ENCODE measurements at regions not wholly inside any gene's neighbourhood (a gene's known extent, or its start where the extent isn't known, plus 50 kb on each side); places are given as distances from the start of the nearest gene placed in this dataset.

- no peak for DNase-seq (ENCODE audit: low read depth)
Observed at GRCh38 chr5:159536646-159537045, 206.4 kb upstream of the IL12B start.

- DNase-seq (ENCODE audit: low read depth): no peak
Observed at GRCh38 chr5:159539678-159540077, 209.4 kb upstream of the IL12B start.

- no peak for DNase-seq (ENCODE audit: low read depth)
Observed at GRCh38 chr5:159543326-159543725, 213.0 kb upstream of the IL12B start.

GRCh38 chr5:159545156-159545555, 214.9 kb upstream of the IL12B start:
- no peak for DNase-seq (ENCODE audit: low read depth)

- DNase-seq (ENCODE audit: low read depth): no peak
Observed at GRCh38 chr5:159547466-159548195, 217.3 kb upstream of the IL12B start.

- DNase-seq (ENCODE audit: low read depth): no peak
Observed at GRCh38 chr5:159548517-159548916, 218.2 kb upstream of the IL12B start.

- no peak for DNase-seq (ENCODE audit: low read depth)
Observed at GRCh38 chr5:159549046-159549445, 218.8 kb upstream of the IL12B start.

- DNase-seq (ENCODE audit: low read depth): no peak
Observed at GRCh38 chr5:159550951-159551350, 220.7 kb upstream of the IL12B start.

- no peak for DNase-seq (ENCODE audit: low read depth)
Observed at GRCh38 chr5:159552751-159553150, 222.5 kb upstream of the IL12B start.

- DNase-seq (ENCODE audit: low read depth): no peak
Observed at GRCh38 chr5:159553792-159554191, 223.5 kb upstream of the IL12B start.

GRCh38 chr5:159555084-159555483, 224.8 kb upstream of the IL12B start:
- no peak for DNase-seq (ENCODE audit: low read depth)

- no peak for DNase-seq (ENCODE audit: low read depth)
Observed at GRCh38 chr5:159559337-159559736, 229.1 kb upstream of the IL12B start.

GRCh38 chr5:159560088-159560487, 229.8 kb upstream of the IL12B start:
- no peak for DNase-seq (ENCODE audit: low read depth)

- no peak for DNase-seq (ENCODE audit: low read depth)
Observed at GRCh38 chr5:159564031-159564430, 233.7 kb upstream of the IL12B start.

GRCh38 chr5:159566832-159567231, 236.5 kb upstream of the IL12B start:
- DNase-seq (ENCODE audit: low read depth): no peak

- no peak for DNase-seq (ENCODE audit: low read depth)
Observed at GRCh38 chr5:159567461-159567860, 237.2 kb upstream of the IL12B start.

GRCh38 chr5:159571501-159572244, 241.4 kb upstream of the IL12B start:
- DNase-seq (ENCODE audit: low read depth): no peak

GRCh38 chr5:159576902-159577301, 246.6 kb upstream of the IL12B start:
- no peak for DNase-seq (ENCODE audit: low read depth)

- DNase-seq (ENCODE audit: low read depth): no peak
Observed at GRCh38 chr5:159581502-159582249, 251.4 kb upstream of the IL12B start.

GRCh38 chr5:159582756-159583541, 252.7 kb upstream of the IL12B start:
- no peak for DNase-seq (ENCODE audit: low read depth)

GRCh38 chr5:159586921-159587320, 256.6 kb upstream of the IL12B start:
- no peak for DNase-seq (ENCODE audit: low read depth)

- DNase-seq (ENCODE audit: low read depth): no peak
Observed at GRCh38 chr5:159588941-159589340, 258.7 kb upstream of the IL12B start.
